ENCODE measurements at regions not wholly inside any gene's neighbourhood (a gene's known extent, or its start where the extent isn't known, plus 50 kb on each side); places are given as distances from the start of the nearest gene placed in this dataset.

DNA sequence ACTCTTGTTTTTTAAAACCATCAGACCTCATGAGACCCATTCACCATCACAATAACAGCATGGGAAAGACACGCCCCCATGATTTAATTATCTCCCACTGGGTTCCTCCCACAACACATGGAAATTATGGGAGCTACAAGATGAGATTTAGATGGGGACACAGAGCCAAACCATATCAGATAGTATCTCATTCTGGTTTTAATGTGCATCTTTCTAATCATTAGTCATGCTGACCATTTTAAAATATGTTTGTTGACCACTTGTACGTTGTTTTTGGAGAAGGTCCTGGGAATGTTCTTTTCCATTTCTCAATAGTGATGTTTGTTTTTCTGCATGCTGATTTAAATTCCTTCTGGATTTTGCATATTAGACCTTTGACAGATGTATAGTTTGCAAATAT is 119.0 kb downstream of the RTL3 start:
- TF ChIP-seq ZNF146 (CRISPR knock-in tag; IDR thresholded peaks at IDR 0.05; ENCODE audit: unreplicated experiment) (no peak), ZFPM2 (CRISPR knock-in tag; IDR thresholded peaks at IDR 0.05) (no peak), FOXA3 (CRISPR knock-in tag; conservative IDR thresholded peaks at IDR 0.05 in 1 of 2, IDR thresholded peaks at IDR 0.05 in 1 of 2) (no peak), POLR2A (conservative IDR thresholded peaks at IDR 0.05) (no peak), SIN3B (IDR thresholded peaks at IDR 0.05; ENCODE audit: low read depth) (no peak)
- TF ChIP-seq, protein P1, sequence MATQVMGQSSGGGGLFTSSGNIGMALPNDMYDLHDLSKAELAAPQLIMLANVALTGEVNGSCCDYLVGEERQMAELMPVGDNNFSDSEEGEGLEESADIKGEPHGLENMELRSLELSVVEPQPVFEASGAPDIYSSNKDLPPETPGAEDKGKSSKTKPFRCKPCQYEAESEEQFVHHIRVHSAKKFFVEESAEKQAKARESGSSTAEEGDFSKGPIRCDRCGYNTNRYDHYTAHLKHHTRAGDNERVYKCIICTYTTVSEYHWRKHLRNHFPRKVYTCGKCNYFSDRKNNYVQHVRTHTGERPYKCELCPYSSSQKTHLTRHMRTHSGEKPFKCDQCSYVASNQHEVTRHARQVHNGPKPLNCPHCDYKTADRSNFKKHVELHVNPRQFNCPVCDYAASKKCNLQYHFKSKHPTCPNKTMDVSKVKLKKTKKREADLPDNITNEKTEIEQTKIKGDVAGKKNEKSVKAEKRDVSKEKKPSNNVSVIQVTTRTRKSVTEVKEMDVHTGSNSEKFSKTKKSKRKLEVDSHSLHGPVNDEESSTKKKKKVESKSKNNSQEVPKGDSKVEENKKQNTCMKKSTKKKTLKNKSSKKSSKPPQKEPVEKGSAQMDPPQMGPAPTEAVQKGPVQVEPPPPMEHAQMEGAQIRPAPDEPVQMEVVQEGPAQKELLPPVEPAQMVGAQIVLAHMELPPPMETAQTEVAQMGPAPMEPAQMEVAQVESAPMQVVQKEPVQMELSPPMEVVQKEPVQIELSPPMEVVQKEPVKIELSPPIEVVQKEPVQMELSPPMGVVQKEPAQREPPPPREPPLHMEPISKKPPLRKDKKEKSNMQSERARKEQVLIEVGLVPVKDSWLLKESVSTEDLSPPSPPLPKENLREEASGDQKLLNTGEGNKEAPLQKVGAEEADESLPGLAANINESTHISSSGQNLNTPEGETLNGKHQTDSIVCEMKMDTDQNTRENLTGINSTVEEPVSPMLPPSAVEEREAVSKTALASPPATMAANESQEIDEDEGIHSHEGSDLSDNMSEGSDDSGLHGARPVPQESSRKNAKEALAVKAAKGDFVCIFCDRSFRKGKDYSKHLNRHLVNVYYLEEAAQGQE (IDR thresholded peaks at IDR 0.05; ENCODE audit: borderline replicate concordance): no peak
- TF ChIP-seq, protein P1 (CRISPR knock-in tag; IDR thresholded peaks at IDR 0.05; ENCODE audit: low read depth): no peak

Data from K562 (cell line).